Activated naive CD8-positive, alpha-beta T cell treated with anti-CD3 and anti-CD28 coated beads for 36 hours (primary cell): ENCODE measurements at regions not wholly inside any gene's neighbourhood (a gene's known extent, or its start where the extent isn't known, plus 50 kb on each side); places are given as distances from the start of the nearest gene placed in this dataset.

ENCODE experiments used
- DNase-seq: peaks from one replicate; pipeline ENCODE4 v3.0.0; 2021
- H3K27ac Mint-ChIP-seq: one replicate; pipeline ENCODE4 v1.8.0; 2022; ENCODE audit warnings: mild to moderate bottlenecking, moderate library complexity, mixed read lengths
- H3K27me3 Mint-ChIP-seq: one replicate; pipeline ENCODE4 v1.8.0; 2022; ENCODE audit warnings: mild to moderate bottlenecking, mixed read lengths
- H3K36me3 Mint-ChIP-seq: one replicate; pipeline ENCODE4 v1.8.0; 2021; ENCODE audit warnings: mild to moderate bottlenecking, mixed read lengths
- H3K4me1 Mint-ChIP-seq: one replicate; pipeline ENCODE4 v1.8.0; 2021; ENCODE audit warnings: mixed read lengths
- H3K4me3 Mint-ChIP-seq: one replicate; pipeline ENCODE4 v1.8.0; 2022; ENCODE audit warnings: mild to moderate bottlenecking, moderate library complexity, mixed read lengths
- H3K9me3 Mint-ChIP-seq: one replicate; pipeline ENCODE4 v1.8.0; 2022; ENCODE audit warnings: mixed read lengths

DNA sequence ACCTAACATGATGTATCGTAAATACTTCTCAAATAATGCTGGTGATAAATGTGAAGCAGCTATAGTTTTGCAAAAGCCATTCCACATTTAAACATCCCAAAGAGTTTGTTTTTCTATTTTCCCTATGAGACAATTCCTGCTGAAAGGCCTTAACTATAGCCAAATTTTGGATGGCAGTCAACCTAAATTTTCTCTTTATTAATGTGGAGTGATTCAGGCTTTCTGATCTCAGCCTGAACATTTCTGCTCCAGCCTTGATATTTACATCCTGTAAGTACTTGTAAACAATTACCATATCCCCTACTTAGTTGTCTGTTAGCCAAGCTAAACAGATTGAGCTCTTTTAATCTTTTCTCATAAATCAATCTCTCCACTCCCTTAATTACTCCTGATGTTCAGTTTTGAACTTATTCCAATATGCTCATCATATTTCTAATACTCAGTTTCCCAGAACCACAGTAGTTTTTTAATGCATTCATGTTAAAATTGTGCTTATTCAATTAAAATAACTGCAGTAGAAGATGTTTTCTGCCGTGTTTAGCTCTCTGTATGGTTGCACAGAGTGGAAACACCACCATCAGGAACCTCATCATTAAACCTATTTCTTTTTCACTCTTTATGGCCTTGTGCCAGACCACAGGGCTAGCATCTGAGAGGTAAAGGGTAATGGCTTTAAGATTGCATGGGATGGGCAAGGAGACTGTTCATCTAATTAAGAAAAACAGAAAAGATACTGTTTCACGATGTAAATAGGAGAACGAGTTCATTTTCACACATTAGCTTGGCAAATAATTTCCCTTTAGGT, 1235.2 kb upstream of the SLC10A2 start:
- DNase-seq = no peak

DNA sequence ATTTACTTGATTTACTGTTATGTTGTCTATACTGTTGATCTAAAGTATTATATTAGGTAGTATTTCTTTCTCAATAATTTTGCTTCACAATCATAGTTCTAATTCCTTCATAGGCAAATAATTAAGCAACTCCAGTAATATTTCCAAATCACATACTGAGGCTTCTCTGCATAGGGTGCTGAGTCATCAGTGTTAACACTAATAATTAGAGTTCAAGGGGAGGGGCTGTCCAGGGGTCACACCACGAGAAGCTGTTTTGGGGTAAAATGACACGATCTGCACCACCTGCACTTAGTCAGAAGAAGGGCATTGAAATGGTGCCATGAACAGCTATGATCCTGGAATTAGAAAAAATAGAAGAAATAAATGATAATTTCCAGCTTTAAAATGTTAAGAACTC, 1230.9 kb upstream of the SLC10A2 start:
- Mint-ChIP-seq H3K9me3 (no peaks in the 10 kb centered on the region), H3K36me3 (no peaks in the 10 kb centered on the region), H3K4me1 (no peaks in the 10 kb centered on the region), H3K27ac (no peak overlapping the region), H3K27me3 (no peaks in the 10 kb centered on the region), H3K4me3 (no peak overlapping the region)
- DNase-seq = no peak

More for the DNA sequence above, 1235.2 kb upstream of the SLC10A2 start:
- H3K27me3 Mint-ChIP-seq = no peaks in the 10 kb centered on the region
- no peaks in the 10 kb centered on the region for H3K4me1 Mint-ChIP-seq
- no peaks in the 10 kb centered on the region for H3K9me3 Mint-ChIP-seq
- H3K4me3 Mint-ChIP-seq = no peak overlapping the region
- no peak overlapping the region for H3K27ac Mint-ChIP-seq
- no peaks in the 10 kb centered on the region for H3K36me3 Mint-ChIP-seq

DNA sequence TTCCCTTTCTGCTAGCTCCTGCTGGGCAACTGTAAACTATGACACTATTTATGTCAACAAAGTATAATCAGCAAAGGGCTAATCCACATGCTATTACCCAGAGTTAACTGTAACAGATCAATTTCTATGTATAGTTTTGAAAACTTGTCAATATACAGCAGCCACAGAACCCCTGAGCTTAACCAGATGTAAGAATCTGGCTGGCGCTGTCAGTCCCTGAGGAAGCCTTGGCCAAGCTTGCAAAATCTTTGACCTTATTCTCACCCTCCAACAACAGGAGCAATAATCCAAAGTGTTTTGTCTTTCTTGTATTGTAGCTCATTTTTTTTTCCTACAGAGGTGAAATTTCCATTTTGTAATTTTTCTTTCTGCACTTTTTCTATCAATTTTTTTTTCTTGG, 1230.1 kb upstream of the SLC10A2 start:
- H3K4me1 Mint-ChIP-seq = no peaks in the 10 kb centered on the region
- no peaks in the 10 kb centered on the region for H3K9me3 Mint-ChIP-seq
- no peak overlapping the region for H3K27ac Mint-ChIP-seq
- H3K27me3 Mint-ChIP-seq = no peaks in the 10 kb centered on the region
- H3K36me3 Mint-ChIP-seq = no peaks in the 10 kb centered on the region
- H3K4me3 Mint-ChIP-seq = no peak overlapping the region
- no peak for DNase-seq

DNA sequence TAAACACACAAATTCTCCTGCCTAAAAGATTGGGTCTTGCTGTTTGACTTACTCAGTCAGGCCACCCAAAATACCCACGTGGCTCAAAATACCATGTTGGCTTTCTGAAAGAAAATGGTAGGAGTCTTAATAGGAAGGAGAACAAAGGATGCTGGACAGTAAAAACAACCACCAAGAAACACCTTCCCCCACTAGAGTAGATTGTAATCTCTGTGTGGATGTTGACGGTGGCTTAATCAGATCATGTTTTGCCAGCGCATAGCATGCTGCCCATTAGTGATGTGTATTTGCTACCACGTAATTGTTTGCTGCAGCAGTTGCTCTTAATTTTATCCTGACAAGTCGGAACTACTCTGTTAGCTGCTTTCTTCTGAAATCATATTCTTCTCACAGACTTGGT, 1229.3 kb upstream of the SLC10A2 start:
- Mint-ChIP-seq H3K9me3 (no peaks in the 10 kb centered on the region), H3K27me3 (no peaks in the 10 kb centered on the region), H3K4me1 (no peaks in the 10 kb centered on the region), H3K4me3 (no peak overlapping the region), H3K36me3 (no peaks in the 10 kb centered on the region), H3K27ac (no peak overlapping the region)
- DNase-seq = no peak

DNA sequence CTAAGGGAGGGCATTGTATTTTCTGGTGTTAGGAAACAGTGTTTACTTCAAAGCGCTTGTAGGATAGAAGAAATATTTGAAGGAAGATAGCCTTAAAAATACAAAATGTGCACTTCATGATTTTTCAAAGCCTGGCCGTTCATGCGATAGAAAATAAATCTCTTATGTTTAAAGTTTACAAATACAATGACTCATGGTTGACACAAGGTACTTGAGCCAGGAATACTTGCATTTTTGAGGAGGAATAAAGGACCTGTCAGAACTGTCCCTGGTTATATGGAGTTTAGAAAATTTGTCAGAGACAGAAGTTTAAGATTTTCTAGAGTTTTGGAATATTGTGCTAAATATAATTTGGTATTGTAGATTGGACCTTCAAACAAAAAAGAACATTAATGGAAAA, 1223.2 kb upstream of the SLC10A2 start:
- Mint-ChIP-seq H3K9me3 (no peaks in the 10 kb centered on the region), H3K27me3 (no peaks in the 10 kb centered on the region), H3K36me3 (no peaks in the 10 kb centered on the region), H3K4me3 (no peak overlapping the region), H3K4me1 (no peaks in the 10 kb centered on the region), H3K27ac (no peak overlapping the region)
- no peak for DNase-seq

DNA sequence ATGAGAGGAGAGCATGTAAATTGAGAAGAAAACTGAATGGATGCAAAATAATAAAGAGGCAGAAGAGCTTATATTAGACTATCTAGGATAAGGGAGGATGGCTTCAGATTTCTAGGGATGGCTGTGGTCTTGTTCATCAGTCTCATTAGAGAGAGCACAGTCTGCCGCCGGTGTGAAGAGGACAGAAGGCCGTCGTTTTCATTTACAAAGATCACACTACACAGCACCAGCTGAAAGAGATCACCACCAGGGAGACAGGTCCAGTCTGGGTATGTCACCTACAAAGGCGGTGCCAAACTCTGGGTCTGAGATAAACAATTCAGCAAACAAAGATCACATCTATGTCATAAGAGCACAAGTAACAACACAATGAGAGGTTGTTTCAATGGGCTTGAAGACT, 1222.3 kb upstream of the SLC10A2 start:
- Mint-ChIP-seq H3K4me3 (no peak overlapping the region), H3K4me1 (no peaks in the 10 kb centered on the region), H3K36me3 (no peaks in the 10 kb centered on the region), H3K27me3 (no peaks in the 10 kb centered on the region), H3K27ac (no peak overlapping the region), H3K9me3 (no peaks in the 10 kb centered on the region)
- no peak for DNase-seq

DNA sequence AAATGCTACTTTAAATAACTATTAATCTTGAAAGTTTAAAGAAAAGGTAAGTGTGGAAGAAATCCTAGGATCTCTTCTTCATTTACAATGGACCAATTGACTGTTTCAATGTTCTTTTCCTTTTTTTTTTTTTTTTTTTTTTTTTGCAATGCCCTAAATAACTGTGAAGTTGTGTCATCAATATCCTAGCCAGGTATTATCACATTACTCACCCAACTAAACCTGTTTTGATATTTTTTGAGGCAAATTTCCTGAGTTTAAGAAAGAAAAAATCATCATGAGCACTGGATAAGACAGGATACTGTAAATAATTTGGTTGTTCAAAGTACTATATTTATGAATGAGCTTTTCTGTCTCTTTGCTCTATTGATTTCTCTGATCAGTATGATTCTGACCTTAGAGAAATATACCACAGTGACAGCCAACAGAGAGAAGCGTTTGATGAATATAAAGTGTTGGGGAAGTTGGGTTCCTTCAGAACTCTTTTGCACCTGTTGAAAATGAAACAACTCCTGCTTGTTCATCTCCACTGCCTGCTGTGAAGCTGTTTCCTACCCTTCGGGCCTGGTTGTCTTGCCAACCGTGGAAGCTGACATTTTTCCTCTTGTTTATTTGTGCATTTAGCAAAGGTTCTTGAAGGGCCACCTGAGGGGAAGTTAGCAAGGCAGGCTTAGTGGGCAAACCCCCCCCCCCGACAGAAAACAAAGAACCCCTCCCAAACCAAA, 1220.5 kb upstream of the SLC10A2 start:
- no peak for DNase-seq
- no peaks in the 10 kb centered on the region for H3K4me1 Mint-ChIP-seq
- no peaks in the 10 kb centered on the region for H3K27me3 Mint-ChIP-seq
- H3K9me3 Mint-ChIP-seq = no peaks in the 10 kb centered on the region
- H3K27ac Mint-ChIP-seq = no peak overlapping the region
- no peak overlapping the region for H3K4me3 Mint-ChIP-seq
- H3K36me3 Mint-ChIP-seq = no peaks in the 10 kb centered on the region

DNA sequence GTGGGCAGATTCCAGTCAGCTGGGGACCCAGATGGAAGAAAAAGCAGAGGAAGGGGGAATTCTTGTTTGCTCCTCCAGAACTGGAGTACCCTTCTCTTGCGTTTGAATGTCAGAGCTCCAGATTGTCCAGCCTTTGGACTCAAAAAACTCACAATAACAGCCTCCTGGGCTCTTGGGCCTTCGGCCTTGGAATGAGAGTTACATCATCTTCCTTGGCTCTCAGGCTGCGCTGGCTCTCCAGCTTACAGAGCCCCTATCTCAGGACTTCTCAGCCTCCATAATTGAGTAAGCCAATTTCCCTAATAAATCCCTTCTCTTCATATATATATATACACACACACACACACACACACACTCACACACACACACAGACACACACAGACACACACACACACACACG, 1215.7 kb upstream of the SLC10A2 start:
- Mint-ChIP-seq H3K36me3 (no peaks in the 10 kb centered on the region), H3K27me3 (no peaks in the 10 kb centered on the region)

DNA sequence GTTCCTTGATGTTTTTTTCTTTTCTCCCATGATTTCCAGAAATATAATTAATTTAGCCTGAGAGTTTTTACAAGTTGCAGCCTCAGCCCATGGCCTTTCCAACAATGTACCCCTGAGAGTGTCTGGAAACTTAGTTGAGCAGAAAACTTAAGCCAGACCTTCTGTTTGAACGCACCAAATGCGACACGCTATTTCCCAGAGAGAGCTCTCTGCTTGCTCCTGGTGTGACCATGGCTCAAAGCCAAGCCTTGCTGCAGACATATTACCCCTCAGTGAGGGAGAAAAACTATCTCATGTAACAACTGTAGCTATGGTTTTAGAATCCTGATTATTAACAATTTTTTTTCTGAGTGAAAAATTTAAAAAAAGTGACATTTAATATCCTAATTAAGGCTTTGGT, 1204.5 kb upstream of the SLC10A2 start:
- no peak overlapping the region for H3K4me3 Mint-ChIP-seq

More for the DNA sequence above, 1215.7 kb upstream of the SLC10A2 start:
- no peak for DNase-seq
- Mint-ChIP-seq H3K4me3 (no peak overlapping the region), H3K4me1 (no peaks in the 10 kb centered on the region), H3K27ac (no peak overlapping the region), H3K9me3 (peaks cover 5% of the 10 kb centered on the region)

DNA sequence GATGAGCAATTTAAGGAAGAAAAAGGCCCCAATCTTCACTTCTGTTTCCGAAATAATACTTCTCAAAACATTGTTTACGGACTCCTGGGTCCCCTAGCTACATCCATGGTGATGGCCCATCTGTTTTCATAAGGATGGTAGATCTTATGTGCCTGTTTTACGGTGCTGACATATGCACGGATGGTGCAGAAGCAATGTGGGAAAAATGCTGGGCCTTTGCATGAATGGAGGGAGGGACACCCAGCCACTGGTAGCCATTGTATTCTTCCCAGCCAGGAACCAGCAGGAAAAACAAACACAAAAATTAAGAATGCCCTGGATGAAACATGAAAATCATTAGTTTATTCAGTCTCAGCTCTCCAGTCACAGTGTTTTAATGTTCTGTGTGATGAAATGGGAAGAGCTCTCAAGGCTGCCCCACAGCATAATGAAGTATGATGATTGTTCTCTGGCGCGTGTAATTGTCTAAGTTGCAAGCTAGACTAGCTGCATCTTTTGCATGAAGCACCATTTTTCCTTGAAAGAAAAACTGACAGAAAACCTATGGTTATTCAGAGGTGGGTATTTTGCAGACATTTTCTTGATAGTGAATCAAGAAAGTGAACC, 1201.1 kb upstream of the SLC10A2 start:
- H3K27me3 Mint-ChIP-seq = no peaks in the 10 kb centered on the region
- H3K9me3 Mint-ChIP-seq = peaks cover 5% of the 10 kb centered on the region
- no peak overlapping the region for H3K4me3 Mint-ChIP-seq
- no peaks in the 10 kb centered on the region for H3K36me3 Mint-ChIP-seq
- no peak for DNase-seq
- no peaks in the 10 kb centered on the region for H3K4me1 Mint-ChIP-seq
- no peak overlapping the region for H3K27ac Mint-ChIP-seq

More for the DNA sequence above, 1204.5 kb upstream of the SLC10A2 start:
- no peaks in the 10 kb centered on the region for H3K36me3 Mint-ChIP-seq
- H3K27ac Mint-ChIP-seq = no peak overlapping the region
- no peak for DNase-seq
- H3K9me3 Mint-ChIP-seq = peaks cover 5% of the 10 kb centered on the region
- no peaks in the 10 kb centered on the region for H3K4me1 Mint-ChIP-seq
- H3K27me3 Mint-ChIP-seq = no peaks in the 10 kb centered on the region

DNA sequence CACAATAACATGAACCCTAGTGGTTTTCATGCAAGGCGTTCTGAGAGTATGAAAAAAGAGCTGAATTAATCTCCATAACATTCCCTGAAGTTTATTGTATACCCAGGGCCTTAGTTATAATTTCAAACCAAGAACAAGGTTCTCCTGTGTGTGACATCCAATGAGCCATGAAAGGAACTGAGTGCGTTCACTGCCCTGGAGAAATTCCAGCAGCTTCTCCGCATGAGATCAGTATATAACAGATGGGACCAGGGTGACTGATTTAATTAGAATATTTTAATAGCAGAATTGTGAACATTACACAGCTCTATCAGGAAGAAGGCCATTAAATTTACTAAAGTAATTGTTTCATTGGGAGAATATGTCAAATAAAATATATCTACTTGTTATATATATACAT, 1190.5 kb upstream of the SLC10A2 start:
- peaks cover 2% of the 10 kb centered on the region for H3K9me3 Mint-ChIP-seq
- no peak for DNase-seq
- H3K27ac Mint-ChIP-seq = no peak overlapping the region
- no peaks in the 10 kb centered on the region for H3K27me3 Mint-ChIP-seq
- no peaks in the 10 kb centered on the region for H3K4me1 Mint-ChIP-seq
- H3K4me3 Mint-ChIP-seq = no peak overlapping the region
- H3K36me3 Mint-ChIP-seq = no peaks in the 10 kb centered on the region

DNA sequence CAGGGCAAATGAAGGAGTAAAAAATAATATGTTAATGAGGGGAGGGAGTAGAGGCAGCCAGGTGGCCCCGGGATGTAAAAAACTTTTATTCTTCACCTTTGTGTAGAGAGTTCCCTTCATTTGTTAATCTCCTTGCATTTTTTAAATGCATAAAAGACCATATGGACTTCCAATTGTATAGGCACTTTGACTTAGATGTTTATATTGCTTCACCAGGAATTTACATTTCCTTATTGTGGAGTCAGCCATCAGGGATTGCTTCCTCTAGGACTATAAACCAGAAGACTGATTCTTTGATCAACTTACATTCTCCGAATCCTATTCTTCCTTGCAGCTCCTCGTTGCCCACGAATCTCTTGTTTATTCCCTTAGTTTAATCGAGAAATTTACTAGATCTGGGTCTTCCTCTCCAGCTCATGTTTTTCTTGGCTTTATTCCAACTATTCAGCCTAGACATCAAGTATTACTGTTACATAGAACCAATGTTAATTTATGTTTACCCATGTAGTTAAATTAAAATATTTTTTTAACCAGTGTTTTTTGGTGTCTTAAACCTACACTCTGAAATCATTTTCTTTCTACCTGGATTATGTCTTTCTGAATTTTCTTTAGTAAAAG, 1187.0 kb upstream of the SLC10A2 start:
- no peak for DNase-seq
- H3K4me3 Mint-ChIP-seq = no peak overlapping the region
- H3K36me3 Mint-ChIP-seq = no peaks in the 10 kb centered on the region
- no peaks in the 10 kb centered on the region for H3K4me1 Mint-ChIP-seq
- H3K27ac Mint-ChIP-seq = no peak overlapping the region
- no peaks in the 10 kb centered on the region for H3K27me3 Mint-ChIP-seq
- peaks cover 4% of the 10 kb centered on the region for H3K9me3 Mint-ChIP-seq

DNA sequence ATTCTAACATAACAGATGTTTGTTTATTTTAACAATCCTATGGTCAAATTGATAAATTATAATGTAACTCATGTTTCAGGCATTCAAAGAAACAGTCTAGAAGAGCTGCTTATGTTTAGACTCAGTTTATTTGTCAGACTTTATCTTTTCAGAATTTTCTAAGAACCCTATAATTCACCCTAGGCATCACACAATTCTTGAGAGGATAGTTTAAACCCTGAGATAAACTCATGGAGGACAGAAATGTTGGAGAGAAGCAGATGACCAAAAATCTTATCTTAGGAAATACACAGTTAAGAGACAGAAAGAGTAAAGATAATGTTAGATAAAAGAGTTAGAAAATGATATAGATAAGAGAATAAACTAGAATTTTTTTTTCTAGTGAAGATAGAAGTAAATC, 1185.7 kb upstream of the SLC10A2 start:
- no peaks in the 10 kb centered on the region for H3K27me3 Mint-ChIP-seq
- H3K27ac Mint-ChIP-seq = no peak overlapping the region
- no peaks in the 10 kb centered on the region for H3K36me3 Mint-ChIP-seq
- H3K4me1 Mint-ChIP-seq = no peaks in the 10 kb centered on the region
- peaks cover 4% of the 10 kb centered on the region for H3K9me3 Mint-ChIP-seq
- no peak overlapping the region for H3K4me3 Mint-ChIP-seq
- no peak for DNase-seq

DNA sequence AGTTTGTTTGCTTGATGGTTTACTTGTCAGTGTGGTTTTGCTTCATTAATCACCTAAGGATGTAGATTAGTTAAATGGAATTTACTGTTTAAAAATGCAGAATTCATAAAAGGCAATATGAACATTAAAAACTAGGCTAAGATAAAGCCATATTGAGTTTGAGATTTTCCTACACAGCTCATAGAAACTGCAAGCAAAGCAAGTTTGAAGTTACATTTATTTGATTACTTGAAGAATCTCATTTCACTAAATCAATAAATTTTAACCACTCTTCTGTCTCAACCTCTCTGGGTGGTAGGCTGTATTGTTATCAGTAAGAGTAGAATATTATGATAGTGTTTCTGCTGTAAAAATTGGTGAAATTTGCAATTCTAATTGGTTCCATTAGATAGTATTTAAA, 1180.7 kb upstream of the SLC10A2 start:
- no peaks in the 10 kb centered on the region for H3K4me1 Mint-ChIP-seq
- H3K27ac Mint-ChIP-seq = no peak overlapping the region
- H3K9me3 Mint-ChIP-seq = peaks cover 3% of the 10 kb centered on the region
- no peaks in the 10 kb centered on the region for H3K27me3 Mint-ChIP-seq
- H3K36me3 Mint-ChIP-seq = no peaks in the 10 kb centered on the region
- H3K4me3 Mint-ChIP-seq = no peak overlapping the region
- DNase-seq = no peak

DNA sequence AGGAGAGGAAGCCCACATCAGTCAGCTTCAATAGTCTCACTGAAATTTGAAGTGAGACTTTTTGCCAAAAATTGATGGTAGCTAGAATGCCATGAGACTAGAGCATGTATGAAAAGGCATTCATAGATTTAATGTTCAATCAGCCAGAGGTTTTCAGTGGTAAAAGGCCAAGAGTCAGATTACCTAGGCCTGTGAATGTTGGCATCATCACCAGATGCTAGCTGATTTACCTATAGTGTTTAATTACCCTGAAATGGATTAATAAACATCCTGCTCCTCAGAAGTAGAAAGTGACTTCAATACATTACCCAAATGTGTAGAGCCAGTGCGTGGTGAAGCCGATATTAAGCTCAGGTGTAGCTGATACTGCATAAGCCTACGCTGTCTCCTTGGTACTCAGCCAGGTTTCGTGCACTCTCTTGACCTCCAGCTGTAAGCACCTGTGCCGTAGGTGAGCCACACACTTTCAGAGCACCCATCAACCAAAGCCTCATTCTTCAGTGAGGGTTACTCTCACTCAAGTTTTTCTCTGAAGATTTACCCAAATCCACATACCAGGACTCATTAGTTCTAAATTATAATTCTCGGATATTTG, 1140.3 kb upstream of the SLC10A2 start:
- Mint-ChIP-seq H3K36me3 (no peaks in the 10 kb centered on the region), H3K4me3 (no peak overlapping the region), H3K27me3 (no peaks in the 10 kb centered on the region)

More for the DNA sequence above, 1140.3 kb upstream of the SLC10A2 start:
- no peak for DNase-seq
- Mint-ChIP-seq H3K27ac (no peak overlapping the region), H3K4me1 (no peaks in the 10 kb centered on the region), H3K9me3 (peaks cover 7% of the 10 kb centered on the region)
